Psoas muscle (tissue), 7 donors: ENCODE measurements at regions not wholly inside any gene's neighbourhood (a gene's known extent, or its start where the extent isn't known, plus 50 kb on each side); places are given as distances from the start of the nearest gene placed in this dataset.
A peak's percentile ranks its signal among the peaks of the same experiment; 100 is the strongest.

Source experiments
- ATAC-seq, 4 donors: fragments of 200-7000 bp; cut with Tn5 transposase; one replicate each; pipeline ENCODE4 v1.9.1; 2020; ENCODE audit warnings: moderate library complexity in 3 of 4, mild to moderate bottlenecking in 2 of 4
- DNase-seq, 2 donors: peaks; one replicate each; pipeline ENCODE4 v3.0.0-alpha.2; 2020
- H3K27ac ChIP-seq: fragments of 200-600 bp; one replicate; pipeline ENCODE4 v1.8.0; 2022
- H3K27me3 ChIP-seq, 3 donors: fragments of 200-600 bp in 1 of 3; one replicate each; pipeline versions ENCODE4 v1.6.1 to v1.8.0; 2013 to 2022; ENCODE audit warnings: low read length in 2 of 3, mild to moderate bottlenecking in 2 of 3, moderate library complexity in 1 of 3; ENCODE audit not compliant: insufficient read depth in 3 of 3
- H3K36me3 ChIP-seq, 2 donors: fragments of 200-600 bp in 1 of 2; one replicate each; pipeline versions ENCODE4 v1.6.1 to v1.8.0; 2013 to 2022; ENCODE audit warnings: low read depth in 1 of 2, mild to moderate bottlenecking in 1 of 2, moderate library complexity in 1 of 2; ENCODE audit not compliant: insufficient read depth in 1 of 2
- H3K4me1 ChIP-seq: fragments of 200-600 bp; one replicate; pipeline ENCODE4 v1.8.0; 2022
- H3K4me3 ChIP-seq: fragments of 200-600 bp; one replicate; pipeline ENCODE4 v1.8.0; 2022; ENCODE audit warnings: mild to moderate bottlenecking
- H3K9me3 ChIP-seq: fragments of 200-600 bp; one replicate; pipeline ENCODE4 v1.8.0; 2022
- CTCF ChIP-seq: fragments of 200-600 bp; IDR thresholded peaks from one replicate; pipeline ENCODE4 v1.8.0; 2022; ENCODE audit warnings: antibody characterized with exemption
- WGBS, 3 donors: extraction: QIAGEN DNeasy Blood & Tissue Kit; methylation state at CpG; one replicate each; pipeline versions ENCODE4 v1.1.6 to v1.1.7; 2013; 5-methylcytosine and 5-hydroxymethylcytosine counted together
- intact Hi-C, 2 donors: fragments of 100-400 bp; cut with DNase I; formaldehyde crosslinking; loops; one replicate each; pipeline versions ENCODE4 v1.11.0 to v1.14.2; 2022
- donor health status: healthy with polysubstance abuse.
- donor health status: DM: no; HTN: no; CAD: no; lungs with moderate emphysema.
- donor health status: Bipolar disorder and iron deficiency.
- donor health status: healthy.
- donor health status: DM: yes; HTN: yes; CAD: no.
- donor health status: DM: no; HTN: no; CAD: no.
- donor health status: DM: yes; HTN: yes; CAD: no.

DNA sequence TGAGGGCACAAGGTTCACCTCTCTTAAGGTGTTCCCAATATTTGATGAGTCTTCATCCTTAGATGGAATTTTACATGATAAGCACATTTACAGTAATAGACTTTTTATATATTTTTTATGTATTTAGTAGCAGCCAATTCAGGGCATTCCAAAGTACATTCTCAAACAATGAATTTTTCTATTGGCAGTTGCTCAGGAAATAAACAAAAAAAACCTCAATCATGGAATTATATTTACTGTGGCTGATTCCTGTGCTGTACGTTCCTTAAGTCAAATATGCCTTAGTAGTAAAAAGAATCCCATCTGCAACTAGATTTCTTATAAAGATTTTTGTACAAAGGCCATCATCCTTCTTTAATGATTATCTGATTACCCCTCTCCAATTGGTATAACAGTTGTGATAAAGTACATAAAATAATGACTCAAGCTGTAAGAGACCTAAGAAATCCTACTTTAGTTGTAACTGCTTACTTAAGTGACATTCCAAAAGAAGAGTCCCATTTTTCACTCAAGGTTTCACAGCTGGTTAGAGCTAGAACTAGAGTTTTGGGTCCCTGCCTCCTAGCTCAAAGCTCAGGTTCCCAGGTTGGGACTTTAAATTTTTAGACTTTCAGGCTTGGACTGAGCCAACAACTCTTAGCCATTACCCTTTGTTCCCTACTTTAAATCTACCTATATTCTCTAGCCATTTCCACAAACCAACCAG lies 152.7 kb downstream of the FHIP1A start:
- intact Hi-C loops: no loop called here
- Histone ChIP-seq H3K9me3 (no peaks in the 10 kb centered on the region), H3K36me3 (no peaks in the 10 kb centered on the region), H3K27ac (no peak overlapping the region), H3K4me3 (no peak overlapping the region), H3K27me3 (no peaks in the 10 kb centered on the region), H3K4me1 (peaks cover 27% of the 10 kb centered on the region)
- TF ChIP-seq CTCF: no peak
- DNase-seq (no peak), ATAC-seq (no peak)
- WGBS, 3 donors: 53 to 62% (median 59%) methylated on average over 1 of the region's 1 CpG

- Histone ChIP-seq H3K36me3 (no peaks in the 10 kb centered on the region), H3K27ac (peak overlapping the region; percentile 31), H3K9me3 (no peaks in the 10 kb centered on the region), H3K27me3 (no peaks in the 10 kb centered on the region), H3K4me3 (no peak overlapping the region), H3K4me1 (peaks cover 27% of the 10 kb centered on the region)
- TF ChIP-seq CTCF: no peak
- WGBS, 3 donors: 4 to 7% (median 4%) methylated on average over 3 of the region's 3 CpGs
- DNase-seq (no peak), ATAC-seq (peak in 2 of 4 donors; percentile 45 to 66)
- intact Hi-C loops: no loop called here
These were observed 154.2 kb downstream of the FHIP1A start for GRCh38 chr4:151563194-151563593.

DNA sequence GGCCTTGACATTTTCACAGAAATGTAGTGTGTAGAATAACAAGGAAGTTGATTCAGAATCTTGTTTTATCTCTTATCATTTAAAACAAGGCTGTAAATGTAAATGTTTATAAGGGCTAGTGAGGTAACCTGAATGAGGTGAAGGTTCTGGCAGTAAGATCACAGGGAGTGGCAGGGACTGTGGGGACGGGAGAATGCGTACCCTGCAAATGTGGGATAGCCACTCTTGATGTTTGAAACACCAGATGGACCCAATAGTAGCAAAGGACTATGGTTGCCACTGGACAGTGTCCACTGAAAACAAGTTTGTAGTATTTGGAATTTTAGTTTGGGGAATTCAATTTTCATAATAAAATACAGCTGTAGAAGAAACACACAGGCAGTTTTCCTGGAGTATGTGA lies 155.3 kb downstream of the FHIP1A start:
- Histone ChIP-seq H3K9me3 (no peaks in the 10 kb centered on the region), H3K4me1 (peaks cover 22% of the 10 kb centered on the region), H3K27me3 (no peaks in the 10 kb centered on the region), H3K27ac (no peak overlapping the region), H3K36me3 (no peaks in the 10 kb centered on the region), H3K4me3 (no peak overlapping the region)
- no peak for TF ChIP-seq CTCF
- DNase-seq (no peak), ATAC-seq (no peak)
- intact Hi-C loops: no loop called here
- WGBS, 3 donors: 83 to 88% (median 84%) methylated on average over 2 of the region's 2 CpGs

GRCh38 chr4:151565583-151565982 lies 156.6 kb downstream of the FHIP1A start:
- no peak for TF ChIP-seq CTCF
- no peak for DNase-seq
- Histone ChIP-seq H3K4me3 (no peak overlapping the region), H3K27ac (no peak overlapping the region), H3K9me3 (no peaks in the 10 kb centered on the region), H3K27me3 (no peaks in the 10 kb centered on the region), H3K4me1 (peaks cover 19% of the 10 kb centered on the region), H3K36me3 (no peaks in the 10 kb centered on the region)
- WGBS, 3 donors: 78 to 83% (median 81%) methylated on average over 3 of the region's 3 CpGs
- intact Hi-C loops: no loop called here
- no peak for ATAC-seq

- Histone ChIP-seq H3K27ac (no peak overlapping the region), H3K36me3 (no peaks in the 10 kb centered on the region), H3K4me1 (peaks cover 19% of the 10 kb centered on the region), H3K27me3 (no peaks in the 10 kb centered on the region), H3K4me3 (no peak overlapping the region), H3K9me3 (no peaks in the 10 kb centered on the region)
- ATAC-seq: no peak
- DNase-seq: no peak
- WGBS, 3 donors: 67 to 78% (median 75%) methylated on average over 3 of the region's 3 CpGs
- TF ChIP-seq CTCF: no peak
- intact Hi-C loops: no loop called here
These were observed 157.1 kb downstream of the FHIP1A start for GRCh38 chr4:151566053-151566452.
